H9 (cell line): ENCODE measurements at regions not wholly inside any gene's neighbourhood (a gene's known extent, or its start where the extent isn't known, plus 50 kb on each side); places are given as distances from the start of the nearest gene placed in this dataset.

Experiments used
- DNase-seq: peaks from one replicate; pipeline ENCODE4 v3.0.0-alpha.2; 2017
- H2AFZ ChIP-seq: one replicate; pipeline ENCODE4 v1.6.1; 2013; ENCODE audit warnings: mild to moderate bottlenecking, low read length, control low read depth, moderate library complexity
- H2AK5ac ChIP-seq: 2 replicates; pipeline ENCODE4 v1.6.1; 2013; ENCODE audit warnings: low read length, control low read depth, mixed read lengths; ENCODE audit not compliant: insufficient read length
- H2BK120ac ChIP-seq: one replicate; pipeline ENCODE4 v1.6.1; 2013; ENCODE audit warnings: low read depth, mild to moderate bottlenecking, low read length, control low read depth, inconsistent platforms; ENCODE audit not compliant: poor library complexity, severe bottlenecking
- H2BK12ac ChIP-seq: 2 replicates; pipeline ENCODE4 v1.6.1; 2013; ENCODE audit warnings: low read length, control low read depth, mixed read lengths, low read depth; ENCODE audit not compliant: insufficient read length
- H2BK15ac ChIP-seq: 2 replicates; pipeline ENCODE4 v1.6.1; 2013; ENCODE audit warnings: low read depth, low read length, control low read depth
- H2BK20ac ChIP-seq: one replicate; pipeline ENCODE4 v1.6.1; 2013; ENCODE audit warnings: low read depth, mild to moderate bottlenecking, low read length, control low read depth, inconsistent platforms; ENCODE audit not compliant: poor library complexity, severe bottlenecking
- H2BK5ac ChIP-seq: 2 replicates; pipeline ENCODE4 v1.6.1; 2013; ENCODE audit warnings: low read length, control low read depth, mixed read lengths; ENCODE audit not compliant: insufficient read length
- H3K14ac ChIP-seq: 2 replicates; pipeline ENCODE4 v1.6.1; 2013; ENCODE audit warnings: low read length, control low read depth; ENCODE audit not compliant: insufficient read depth
- H3K18ac ChIP-seq: 2 replicates; pipeline ENCODE4 v1.6.1; 2013; ENCODE audit warnings: low read depth, mild to moderate bottlenecking, mixed read lengths, low read length, control low read depth; ENCODE audit not compliant: insufficient read length
- H3K23ac ChIP-seq: 2 replicates; pipeline ENCODE4 v1.6.1; 2013; ENCODE audit warnings: low read length, control low read depth, mixed read lengths, low read depth; ENCODE audit not compliant: insufficient read length
- H3K23me2 ChIP-seq: 2 replicates; pipeline ENCODE4 v1.6.1; 2013; ENCODE audit warnings: low read depth, mild to moderate bottlenecking, mixed read lengths, low read length, control low read depth; ENCODE audit not compliant: insufficient read length, poor library complexity, severe bottlenecking
- H3K27ac ChIP-seq: 2 replicates; pipeline ENCODE4 v1.5.1; 2013; ENCODE audit warnings: low read length, control low read depth, mixed read lengths, low read depth; ENCODE audit not compliant: insufficient read length
- H3K27me3 ChIP-seq: 2 replicates; pipeline ENCODE4 v1.6.1; 2013; ENCODE audit warnings: low read length, control low read depth, inconsistent platforms; ENCODE audit not compliant: insufficient read depth
- H3K4ac ChIP-seq: 2 replicates; pipeline ENCODE4 v1.6.1; 2013; ENCODE audit warnings: low read depth, mild to moderate bottlenecking, control low read depth, inconsistent platforms, low read length, moderate library complexity
- H3K4me1 ChIP-seq: 2 replicates; pipeline ENCODE4 v1.6.1; 2013; ENCODE audit warnings: low read length, control low read depth, inconsistent platforms; ENCODE audit not compliant: insufficient read depth
- H3K4me2 ChIP-seq: 2 replicates; pipeline ENCODE4 v1.6.1; 2013; ENCODE audit warnings: low read length, control low read depth, mixed read lengths; ENCODE audit not compliant: insufficient read length, insufficient read depth
- H3K56ac ChIP-seq: 2 replicates; pipeline ENCODE4 v1.6.1; 2013; ENCODE audit warnings: low read depth, mild to moderate bottlenecking, mixed read lengths, low read length, control low read depth; ENCODE audit not compliant: insufficient read length
- H3K79me1 ChIP-seq: 2 replicates; pipeline ENCODE4 v1.6.1; 2013; ENCODE audit warnings: low read depth, mild to moderate bottlenecking, moderate library complexity, low read length, control low read depth, inconsistent platforms; ENCODE audit not compliant: insufficient read depth, poor library complexity, severe bottlenecking
- H3K79me2 ChIP-seq: 2 replicates; pipeline ENCODE4 v1.6.1; 2013; ENCODE audit warnings: low read length, control low read depth, inconsistent platforms; ENCODE audit not compliant: insufficient read depth
- H3K9ac ChIP-seq: 2 replicates; pipeline ENCODE4 v1.6.1; 2013; ENCODE audit warnings: low read length, control low read depth, mixed read lengths; ENCODE audit not compliant: insufficient read length; ENCODE audit errors: extremely low read depth
- H3K9me3 ChIP-seq: one replicate; pipeline ENCODE4 v1.6.1; 2013; ENCODE audit warnings: low read depth, low read length, inconsistent platforms; ENCODE audit not compliant: control insufficient read depth
- H3T11ph ChIP-seq: one replicate; pipeline ENCODE4 v1.6.1; 2013; ENCODE audit warnings: mild to moderate bottlenecking, low read length, control low read depth, inconsistent platforms
- H4K20me1 ChIP-seq: one replicate; pipeline ENCODE4 v1.6.1; 2013; ENCODE audit not compliant: control insufficient read depth, insufficient read length, insufficient read depth
- H4K5ac ChIP-seq: 2 replicates; pipeline ENCODE4 v1.6.1; 2013; ENCODE audit warnings: low read depth, mild to moderate bottlenecking, mixed read lengths, low read length, control low read depth; ENCODE audit not compliant: insufficient read length
- H4K8ac ChIP-seq: replicated peaks from 2 replicates; pipeline ENCODE4 v1.6.1; 2013; ENCODE audit warnings: low read length, control low read depth, mixed read lengths, low read depth; ENCODE audit not compliant: insufficient read length
- H4K91ac ChIP-seq: 2 replicates; pipeline ENCODE4 v1.6.1; 2013; ENCODE audit warnings: low read depth, mild to moderate bottlenecking, moderate library complexity, mixed read lengths, low read length, control low read depth; ENCODE audit not compliant: insufficient read length
- H3K27ac Mint-ChIP-seq, 3 experiments: 2 replicates in 2 of 3; 3 replicates in 1 of 3; pipeline ENCODE4 v1.8.0; 2020 to 2021; ENCODE audit warnings: mixed read lengths in 3 of 3, mild to moderate bottlenecking in 1 of 3, moderate library complexity in 1 of 3
- H3K27me3 Mint-ChIP-seq: 2 replicates; pipeline ENCODE4 v1.8.0; 2021; ENCODE audit warnings: low read depth, mild to moderate bottlenecking, moderate library complexity, mixed read lengths
- H3K36me3 Mint-ChIP-seq, 3 experiments: 2 replicates in 2 of 3; 3 replicates in 1 of 3; pipeline ENCODE4 v1.8.0; 2020 to 2021; ENCODE audit warnings: low read depth in 3 of 3, mixed read lengths in 3 of 3; ENCODE audit not compliant: insufficient read depth in 1 of 3
- H3K4me1 Mint-ChIP-seq, 2 experiments: 2 replicates each; pipeline ENCODE4 v1.8.0; 2020; ENCODE audit warnings: mixed read lengths in 2 of 2
- H3K4me3 Mint-ChIP-seq, 2 experiments: 2 replicates in 1 of 2; 3 replicates in 1 of 2; pipeline ENCODE4 v1.8.0; 2020 to 2021; ENCODE audit warnings: mild to moderate bottlenecking in 2 of 2, mixed read lengths in 2 of 2, moderate library complexity in 1 of 2
- H3K9me3 Mint-ChIP-seq, 2 experiments: 2 replicates in 1 of 2; 3 replicates in 1 of 2; pipeline ENCODE4 v1.8.0; 2020; ENCODE audit warnings: mild to moderate bottlenecking in 2 of 2, mixed read lengths in 2 of 2, moderate library complexity in 1 of 2
- WGBS: extraction: QIAGEN DNeasy Blood & Tissue Kit; methylation state at CpG from one replicate; pipeline ENCODE4 v1.1.7; 2013; ENCODE audit warnings: missing lambda C conversion rate, low lambda C conversion rate, mixed read lengths; ENCODE audit not compliant: insufficient read length; ENCODE audit errors: extremely low coverage; 5-methylcytosine and 5-hydroxymethylcytosine counted together
- TF ChIP-seq, protein P1 (sequence below): fragments of 200-600 bp; sonication (generic); conservative IDR thresholded peaks from 3 replicates; pipeline ENCODE4 v1.8.0; 2021; ENCODE audit warnings: antibody characterized with exemption, mild to moderate bottlenecking

DNA sequence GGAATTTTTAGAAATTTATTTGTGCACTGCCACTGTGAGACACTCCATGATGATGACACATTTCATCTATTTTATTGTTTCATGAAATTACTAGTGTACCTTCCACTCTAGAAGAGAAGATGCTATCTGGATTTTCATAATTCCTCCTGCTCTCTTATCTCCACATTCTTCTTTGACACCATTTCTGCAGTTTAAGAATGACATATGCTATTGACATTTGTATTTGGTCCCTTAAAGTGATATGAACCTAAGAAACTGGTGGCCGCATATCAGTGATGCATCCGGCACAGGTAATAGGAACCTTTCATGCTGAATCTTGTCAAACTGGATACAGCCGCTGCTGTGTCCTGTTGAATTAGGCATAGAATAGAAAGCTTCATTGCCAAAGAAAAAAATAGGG, 696.3 kb downstream of the TMEM121 start:
- H2AK5ac ChIP-seq, result no peak overlapping the region
- no peak overlapping the region for H2BK15ac ChIP-seq
- H4K5ac ChIP-seq, result no peak overlapping the region
- no CpG with 5 or more reads among the region's 3 CpGs for WGBS
- no peak overlapping the region for H3K4me2 ChIP-seq
- H2BK12ac ChIP-seq, result no peak overlapping the region
- H3K14ac ChIP-seq, result no peak overlapping the region
- no peak overlapping the region for H3K18ac ChIP-seq
- no peaks in the 10 kb centered on the region for H3K4me1 ChIP-seq
- H3K9ac ChIP-seq, result no peak overlapping the region
- Mint-ChIP-seq H3K27ac (no peak overlapping the region), H3K4me3 (no peak overlapping the region), H3K27me3 (peaks cover 5% of the 10 kb centered on the region), H3K9me3 (peaks cover 96% of the 10 kb centered on the region in 2 experiments), H3K4me1 (no peaks in the 10 kb centered on the region), H3K36me3 (peaks cover 4 to 36% (median 13%) of the 10 kb centered on the region in 3 experiments)
- H3K79me2 ChIP-seq, result no peaks in the 10 kb centered on the region
- no peak overlapping the region for H2BK20ac ChIP-seq
- H2BK5ac ChIP-seq, result no peak overlapping the region
- TF ChIP-seq, protein P1, sequence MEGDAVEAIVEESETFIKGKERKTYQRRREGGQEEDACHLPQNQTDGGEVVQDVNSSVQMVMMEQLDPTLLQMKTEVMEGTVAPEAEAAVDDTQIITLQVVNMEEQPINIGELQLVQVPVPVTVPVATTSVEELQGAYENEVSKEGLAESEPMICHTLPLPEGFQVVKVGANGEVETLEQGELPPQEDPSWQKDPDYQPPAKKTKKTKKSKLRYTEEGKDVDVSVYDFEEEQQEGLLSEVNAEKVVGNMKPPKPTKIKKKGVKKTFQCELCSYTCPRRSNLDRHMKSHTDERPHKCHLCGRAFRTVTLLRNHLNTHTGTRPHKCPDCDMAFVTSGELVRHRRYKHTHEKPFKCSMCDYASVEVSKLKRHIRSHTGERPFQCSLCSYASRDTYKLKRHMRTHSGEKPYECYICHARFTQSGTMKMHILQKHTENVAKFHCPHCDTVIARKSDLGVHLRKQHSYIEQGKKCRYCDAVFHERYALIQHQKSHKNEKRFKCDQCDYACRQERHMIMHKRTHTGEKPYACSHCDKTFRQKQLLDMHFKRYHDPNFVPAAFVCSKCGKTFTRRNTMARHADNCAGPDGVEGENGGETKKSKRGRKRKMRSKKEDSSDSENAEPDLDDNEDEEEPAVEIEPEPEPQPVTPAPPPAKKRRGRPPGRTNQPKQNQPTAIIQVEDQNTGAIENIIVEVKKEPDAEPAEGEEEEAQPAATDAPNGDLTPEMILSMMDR, result no peak
- no peaks in the 10 kb centered on the region for H4K20me1 ChIP-seq
- H4K91ac ChIP-seq, result no peak overlapping the region
- H3K23me2 ChIP-seq, result no peaks in the 10 kb centered on the region
- no peak for DNase-seq
- H3T11ph ChIP-seq, result no peak overlapping the region
- no peak overlapping the region for H3K27ac ChIP-seq
- H3K9me3 ChIP-seq, result peaks cover 76% of the 10 kb centered on the region
- H2BK120ac ChIP-seq, result no peak overlapping the region
- no peak overlapping the region for H4K8ac ChIP-seq
- no peaks in the 10 kb centered on the region for H3K27me3 ChIP-seq
- H3K56ac ChIP-seq, result no peak overlapping the region
- H2AFZ ChIP-seq, result no peak overlapping the region
- H3K23ac ChIP-seq, result no peak overlapping the region
- H3K4ac ChIP-seq, result no peak overlapping the region
- no peaks in the 10 kb centered on the region for H3K79me1 ChIP-seq
